Pancreas (tissue), 10 donors: ENCODE measurements at regions not wholly inside any gene's neighbourhood (a gene's known extent, or its start where the extent isn't known, plus 50 kb on each side); places are given as distances from the start of the nearest gene placed in this dataset.

Source experiments
- ATAC-seq, 4 donors: fragments of 200-7000 bp; cut with Tn5 transposase; one replicate each; pipeline versions ENCODE4 v1.8.0 to v1.9.1; 2020; ENCODE audit warnings: mild to moderate bottlenecking in 4 of 4, moderate library complexity in 4 of 4
- DNase-seq, 6 donors: peaks; one replicate each; pipeline ENCODE4 v3.0.0-alpha.2; 2020
- FAIRE-seq: peaks from 2 replicates; lab custom pipeline; 2012; peaks lifted over from hg19 to GRCh38; lab: Jason Lieb, UNC
- H3K27ac ChIP-seq, 4 donors: fragments of 200-600 bp; sonication (generic); 1 replicate in 3 of 4; 2 replicates in 1 of 4; pipeline versions ENCODE4 v1.5.0 to v1.8.0; 2020
- H3K27me3 ChIP-seq, 4 donors: fragments of 200-600 bp; one replicate each; pipeline ENCODE4 v1.8.0; 2021
- H3K36me3 ChIP-seq, 3 donors: fragments of 200-600 bp; sonication (generic) in 1 of 3; one replicate each; pipeline versions ENCODE4 v1.5.0 to v1.8.0; 2020 to 2021
- H3K4me1 ChIP-seq, 3 donors: fragments of 200-600 bp; one replicate each; pipeline ENCODE4 v1.8.0; 2021
- H3K4me3 ChIP-seq, 4 donors: fragments of 200-600 bp; sonication (generic) in 2 of 4; one replicate each; pipeline versions ENCODE4 v1.5.0 to v1.8.0; 2020 to 2021
- H3K9me3 ChIP-seq, 4 donors: fragments of 200-600 bp; one replicate each; pipeline ENCODE4 v1.8.0; 2021
- WGBS, 2 donors: extraction: QIAGEN DNeasy Blood & Tissue Kit; methylation state at CpG; one replicate each; pipeline ENCODE4 v1.1.7; 2013; 5-methylcytosine and 5-hydroxymethylcytosine counted together
- intact Hi-C, 3 donors: fragments of 100-400 bp; cut with DNase I; formaldehyde crosslinking; loops; one replicate each; pipeline versions ENCODE4 v1.11.1 to v1.14.2; 2022
- TF ChIP-seq, protein P1 (sequence below), 4 donors: fragments of 200-600 bp; sonication (generic) in 3 of 4; IDR thresholded peaks; one replicate each; pipeline versions ENCODE4 v1.5.0 to v1.8.0; 2021; ENCODE audit warnings: antibody characterized with exemption in 4 of 4
- donor health status: healthy with polysubstance abuse.
- donor health status: DM: no; HTN: no; CAD: no; lungs with moderate emphysema.
- donor health status: DM: no; HTN: no; CAD: no.
- donor health status: control.
- donor health status: control.
- donor health status: Bipolar disorder and iron deficiency.
- donor health status: DM: yes; HTN: yes; CAD: no.
- donor health status: DM: no; HTN: no; CAD: no.
- donor health status: DM: no; HTN: no; CAD: no.
- donor health status: DM: yes; HTN: yes; CAD: no.

DNA sequence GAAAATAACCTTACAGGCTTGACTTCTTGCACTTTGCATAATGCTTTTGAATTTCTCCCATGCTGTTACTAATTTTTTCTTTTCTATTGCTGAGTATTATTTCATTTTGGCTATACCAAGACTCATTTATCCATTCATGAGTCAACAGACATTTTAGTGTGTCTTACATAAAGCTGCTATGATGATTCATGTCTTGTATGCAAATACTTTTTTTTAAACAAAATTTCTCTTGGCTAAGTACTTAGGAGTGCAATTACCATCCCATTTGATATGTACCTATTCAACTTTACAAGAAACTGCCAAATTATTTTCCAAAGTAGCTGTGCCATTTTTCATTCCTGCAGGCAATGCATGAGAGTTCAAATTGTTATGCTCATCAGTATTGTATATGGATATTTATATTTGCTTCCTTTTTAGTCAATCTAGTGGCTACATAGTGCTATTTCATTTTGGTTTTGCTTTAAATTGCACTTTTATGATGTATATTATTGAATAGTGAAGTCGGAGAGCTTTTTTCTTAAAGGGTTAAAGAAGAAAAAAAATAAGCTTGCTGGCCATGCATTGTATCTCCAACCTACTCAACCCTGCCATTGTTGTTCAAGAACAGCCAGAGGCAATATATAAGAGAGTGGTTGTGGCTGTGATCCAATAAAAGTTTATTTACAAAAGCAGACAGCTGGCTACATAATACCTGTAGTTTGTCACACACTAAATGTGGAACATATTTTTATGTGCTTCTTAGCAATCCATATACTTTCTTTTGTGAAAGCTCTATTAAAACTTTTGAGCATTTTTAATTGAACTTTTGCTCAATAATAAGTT lies 862.8 kb downstream of the KCNT2 start:
- Histone ChIP-seq H3K9me3 (no peaks in the 10 kb centered on the region), H3K27me3 (no peaks in the 10 kb centered on the region), H3K4me3 (no peak overlapping the region), H3K36me3 (no peaks in the 10 kb centered on the region), H3K27ac (no peak overlapping the region), H3K4me1 (no peaks in the 10 kb centered on the region)
- DNase-seq (no peak), ATAC-seq (no peak), FAIRE-seq (no peak)
- intact Hi-C loops, result no loop called here
- 42 to 76% methylated on average over 1 of the region's 1 CpG for WGBS, 2 donors
- TF ChIP-seq, protein P1, sequence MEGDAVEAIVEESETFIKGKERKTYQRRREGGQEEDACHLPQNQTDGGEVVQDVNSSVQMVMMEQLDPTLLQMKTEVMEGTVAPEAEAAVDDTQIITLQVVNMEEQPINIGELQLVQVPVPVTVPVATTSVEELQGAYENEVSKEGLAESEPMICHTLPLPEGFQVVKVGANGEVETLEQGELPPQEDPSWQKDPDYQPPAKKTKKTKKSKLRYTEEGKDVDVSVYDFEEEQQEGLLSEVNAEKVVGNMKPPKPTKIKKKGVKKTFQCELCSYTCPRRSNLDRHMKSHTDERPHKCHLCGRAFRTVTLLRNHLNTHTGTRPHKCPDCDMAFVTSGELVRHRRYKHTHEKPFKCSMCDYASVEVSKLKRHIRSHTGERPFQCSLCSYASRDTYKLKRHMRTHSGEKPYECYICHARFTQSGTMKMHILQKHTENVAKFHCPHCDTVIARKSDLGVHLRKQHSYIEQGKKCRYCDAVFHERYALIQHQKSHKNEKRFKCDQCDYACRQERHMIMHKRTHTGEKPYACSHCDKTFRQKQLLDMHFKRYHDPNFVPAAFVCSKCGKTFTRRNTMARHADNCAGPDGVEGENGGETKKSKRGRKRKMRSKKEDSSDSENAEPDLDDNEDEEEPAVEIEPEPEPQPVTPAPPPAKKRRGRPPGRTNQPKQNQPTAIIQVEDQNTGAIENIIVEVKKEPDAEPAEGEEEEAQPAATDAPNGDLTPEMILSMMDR (IDR thresholded peaks at IDR 0.05), result no peak

DNA sequence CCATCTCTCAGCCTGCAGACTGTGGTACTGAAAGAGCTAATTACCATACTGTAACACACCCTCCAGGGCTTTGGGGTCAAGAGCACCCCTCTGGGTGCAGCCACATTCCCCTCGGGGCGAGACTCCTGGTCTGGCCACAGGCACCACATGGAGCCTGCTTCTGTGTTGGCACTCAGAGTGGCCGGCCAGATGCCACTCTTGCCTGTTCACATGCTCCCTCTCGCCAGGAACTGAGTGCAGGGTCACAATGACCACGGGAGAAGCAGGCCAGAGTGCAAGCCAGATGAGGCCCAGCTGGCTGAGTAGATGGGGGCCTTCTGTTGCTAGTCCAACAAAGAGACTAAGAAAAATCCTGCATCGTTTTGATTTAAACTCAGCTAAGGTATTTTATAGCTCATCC lies 864.0 kb downstream of the KCNT2 start:
- no peaks in the 10 kb centered on the region for H3K27me3 ChIP-seq
- ATAC-seq (no peak), DNase-seq (no peak), FAIRE-seq (no peak)
- no peaks in the 10 kb centered on the region for H3K4me1 ChIP-seq
- WGBS, 2 donors, result 53 to 64% methylated on average over 6 of the region's 6 CpGs
- no peaks in the 10 kb centered on the region for H3K36me3 ChIP-seq
- H3K4me3 ChIP-seq, result no peak overlapping the region
- no peak overlapping the region for H3K27ac ChIP-seq
- no peaks in the 10 kb centered on the region for H3K9me3 ChIP-seq
- TF ChIP-seq, protein P1 (IDR thresholded peaks at IDR 0.05), result no peak
- intact Hi-C loops, result no loop called here

DNA sequence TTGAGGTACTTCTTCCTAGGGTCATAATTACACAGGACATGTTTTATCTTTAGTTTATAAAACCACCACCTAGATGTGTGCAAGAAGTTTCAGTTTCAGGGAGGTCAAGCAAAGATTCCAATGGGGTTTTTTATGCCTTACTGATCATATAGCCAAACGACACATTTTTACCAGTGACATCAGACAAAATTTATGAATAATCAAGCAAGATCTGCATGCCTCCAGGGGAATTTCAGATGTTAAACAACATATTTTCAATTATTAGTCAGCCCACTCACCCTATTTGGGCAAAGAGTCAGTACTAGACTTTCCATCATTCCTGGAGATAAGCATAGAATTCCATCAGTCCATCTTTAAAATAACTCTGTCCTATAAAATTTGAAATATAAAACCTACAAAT lies 867.4 kb downstream of the KCNT2 start:
- DNase-seq, result no peak
- Histone ChIP-seq H3K9me3 (no peaks in the 10 kb centered on the region), H3K27me3 (no peaks in the 10 kb centered on the region), H3K4me1 (no peaks in the 10 kb centered on the region), H3K4me3 (no peak overlapping the region), H3K36me3 (no peaks in the 10 kb centered on the region), H3K27ac (no peak overlapping the region)
- intact Hi-C loops, result no loop called here
- WGBS, 2 donors, result 45 to 76% methylated on average over 1 of the region's 1 CpG
- ATAC-seq, result no peak
- no peak for FAIRE-seq
- TF ChIP-seq, protein P1 (IDR thresholded peaks at IDR 0.05), result no peak

DNA sequence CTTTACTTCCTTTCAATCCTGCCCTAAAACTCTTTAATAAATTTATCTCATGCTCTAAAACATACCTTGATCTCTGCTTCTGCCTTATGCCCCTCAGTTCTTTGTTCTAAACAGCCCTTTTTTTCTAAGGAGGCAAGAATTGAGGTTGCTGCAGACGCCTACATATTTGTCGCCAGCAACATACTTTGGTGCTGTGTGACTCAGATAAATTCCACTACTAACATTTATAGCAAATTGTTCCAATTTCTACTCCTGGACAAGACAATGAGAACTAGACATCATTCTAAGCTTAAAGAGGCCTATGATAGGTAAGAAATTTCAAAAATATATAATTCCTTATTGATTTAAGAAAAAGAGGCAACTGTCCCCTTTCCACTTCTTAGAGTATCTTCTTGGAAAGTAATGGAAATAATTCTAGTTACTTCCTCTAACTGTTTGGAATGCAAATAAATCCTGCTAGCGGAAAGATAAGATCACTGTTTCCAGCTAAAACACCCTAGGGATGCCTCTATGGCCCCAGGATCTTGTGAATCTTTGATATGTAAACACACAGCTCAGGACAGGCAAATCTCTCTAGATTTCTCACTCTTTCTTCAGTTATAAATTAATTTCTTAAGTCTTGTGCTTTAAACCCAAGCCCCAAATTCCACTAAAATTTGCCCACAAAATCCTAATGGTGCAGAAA lies 869.1 kb downstream of the KCNT2 start:
- 48 to 57% methylated on average over 3 of the region's 3 CpGs for WGBS, 2 donors
- no peak for FAIRE-seq
- no peak for DNase-seq

More for the DNA sequence above, 869.1 kb downstream of the KCNT2 start:
- Histone ChIP-seq H3K4me1 (no peaks in the 10 kb centered on the region), H3K36me3 (no peaks in the 10 kb centered on the region), H3K27ac (no peak overlapping the region), H3K27me3 (no peaks in the 10 kb centered on the region), H3K9me3 (no peaks in the 10 kb centered on the region), H3K4me3 (no peak overlapping the region)
- no peak for ATAC-seq
- intact Hi-C loops, result no loop called here
- TF ChIP-seq, protein P1 (IDR thresholded peaks at IDR 0.05), result no peak
